ENCODE measurements at regions not wholly inside any gene's neighbourhood (a gene's known extent, or its start where the extent isn't known, plus 50 kb on each side); places are given as distances from the start of the nearest gene placed in this dataset.

DNA sequence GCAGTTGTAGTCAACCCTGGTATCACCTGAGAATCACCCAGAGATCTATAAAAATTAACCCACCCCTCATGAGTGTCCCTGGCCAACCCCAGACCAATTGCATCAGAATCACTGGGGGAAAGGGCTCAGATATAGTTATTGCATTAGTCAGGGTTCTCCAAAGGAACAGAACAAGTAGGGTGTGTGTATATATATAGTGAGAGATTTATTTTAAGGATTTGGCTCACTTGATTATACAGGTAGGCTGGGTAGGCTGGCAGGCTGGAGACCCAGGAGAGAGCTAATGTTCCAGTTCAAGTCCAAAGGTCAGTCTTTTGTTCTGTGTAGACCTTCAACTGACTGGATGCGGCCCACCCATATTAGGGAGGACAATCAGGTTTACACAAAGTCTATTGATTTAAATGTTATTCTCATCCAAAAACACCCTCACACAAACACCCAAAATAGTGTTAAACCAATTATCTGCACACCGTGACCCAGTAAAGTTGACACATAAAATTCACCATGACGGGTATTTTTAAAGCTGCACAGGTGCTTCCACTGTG, 372.9 kb upstream of the NFE2L3 start:
- Histone ChIP-seq H3K79me2 (ENCODE audit: low read length) (no peaks in the 10 kb centered on the region), H4K20me1 (ENCODE audit: insufficient read depth, low read depth, low read length) (no peaks in the 10 kb centered on the region), H3K9me3 (ENCODE audit: low read length) (no peaks in the 10 kb centered on the region), H2AFZ (ENCODE audit: low read length) (no peak overlapping the region), H3K4me2 (ENCODE audit: low read depth, low read length, poor library complexity, severe bottlenecking) (no peak overlapping the region), H3K4me1 (ENCODE audit: low read length) (no peaks in the 10 kb centered on the region), H3K4me3 (ENCODE audit: low read length) (no peak overlapping the region), H3K9ac (ENCODE audit: low read length) (no peak overlapping the region), H3K27ac (ENCODE audit: low read length) (no peak overlapping the region), H3K9me2 (replicated peaks; ENCODE audit: insufficient read depth, low read length) (no peaks in the 10 kb centered on the region), H3K27me3 (ENCODE audit: low read length) (no peaks in the 10 kb centered on the region), H3K36me3 (ENCODE audit: insufficient read depth, low read length) (no peaks in the 10 kb centered on the region)
- DNase-seq = no peak

DNA sequence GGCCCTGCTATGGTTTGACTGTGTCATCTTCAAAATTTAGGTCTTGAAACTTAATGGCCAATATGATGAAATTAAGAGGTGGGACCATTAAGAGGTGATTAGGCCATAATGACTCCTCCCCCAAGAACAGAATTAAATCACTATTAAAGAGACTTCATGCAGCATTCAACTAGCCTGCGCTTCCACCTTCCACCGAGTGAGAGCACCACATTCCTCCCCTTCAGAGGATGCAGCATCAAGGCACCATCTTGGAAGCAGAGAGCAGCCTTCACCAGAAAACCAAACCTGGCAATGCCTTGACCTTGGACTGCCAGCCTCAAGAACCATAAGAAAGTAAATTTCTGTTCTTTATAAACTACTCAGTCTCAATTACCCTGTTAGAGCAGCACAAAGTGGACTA, 371.1 kb upstream of the NFE2L3 start:
- no peak overlapping the region for H3K9ac ChIP-seq (ENCODE audit: low read length)
- H4K20me1 ChIP-seq (ENCODE audit: insufficient read depth, low read depth, low read length) = no peaks in the 10 kb centered on the region
- no peaks in the 10 kb centered on the region for H3K9me2 ChIP-seq (replicated peaks; ENCODE audit: insufficient read depth, low read length)
- no peak overlapping the region for H3K4me3 ChIP-seq (ENCODE audit: low read length)
- H2AFZ ChIP-seq (ENCODE audit: low read length) = no peak overlapping the region
- H3K79me2 ChIP-seq (ENCODE audit: low read length) = no peaks in the 10 kb centered on the region
- peak; percentile 9 for DNase-seq
- H3K9me3 ChIP-seq (ENCODE audit: low read length) = no peaks in the 10 kb centered on the region
- H3K4me1 ChIP-seq (ENCODE audit: low read length) = no peaks in the 10 kb centered on the region
- no peak overlapping the region for H3K4me2 ChIP-seq (ENCODE audit: low read depth, low read length, poor library complexity, severe bottlenecking)
- H3K36me3 ChIP-seq (ENCODE audit: insufficient read depth, low read length) = no peaks in the 10 kb centered on the region
- H3K27ac ChIP-seq (ENCODE audit: low read length) = no peak overlapping the region
- H3K27me3 ChIP-seq (ENCODE audit: low read length) = no peaks in the 10 kb centered on the region

DNA sequence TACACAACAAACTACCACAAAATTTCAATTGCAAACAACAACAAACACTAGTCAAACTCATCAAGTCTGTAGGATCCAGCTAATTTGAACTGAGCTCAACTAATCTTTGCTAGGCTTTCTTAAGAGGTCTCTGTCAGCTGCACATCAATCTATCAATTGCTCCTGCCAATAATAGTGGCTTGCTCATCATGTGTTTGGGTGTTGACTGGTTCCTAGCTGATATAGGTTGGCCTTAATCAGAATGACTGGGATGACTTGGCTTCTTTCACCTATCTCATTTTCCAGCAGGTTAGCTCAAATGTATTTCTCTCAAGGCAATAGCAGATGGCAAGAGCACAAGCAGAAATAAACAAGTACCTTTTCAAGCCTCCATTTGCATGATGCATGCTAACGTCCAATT, 370.3 kb upstream of the NFE2L3 start:
- Histone ChIP-seq H3K79me2 (ENCODE audit: low read length) (no peaks in the 10 kb centered on the region), H3K9ac (ENCODE audit: low read length) (no peak overlapping the region), H3K4me3 (ENCODE audit: low read length) (no peak overlapping the region), H3K27me3 (ENCODE audit: low read length) (no peaks in the 10 kb centered on the region), H3K9me2 (replicated peaks; ENCODE audit: insufficient read depth, low read length) (no peaks in the 10 kb centered on the region), H3K4me2 (ENCODE audit: low read depth, low read length, poor library complexity, severe bottlenecking) (no peak overlapping the region), H3K4me1 (ENCODE audit: low read length) (no peaks in the 10 kb centered on the region), H3K36me3 (ENCODE audit: insufficient read depth, low read length) (no peaks in the 10 kb centered on the region), H3K9me3 (ENCODE audit: low read length) (no peaks in the 10 kb centered on the region), H2AFZ (ENCODE audit: low read length) (no peak overlapping the region), H4K20me1 (ENCODE audit: insufficient read depth, low read depth, low read length) (no peaks in the 10 kb centered on the region), H3K27ac (ENCODE audit: low read length) (no peak overlapping the region)
- peak; percentile 21 for DNase-seq

DNA sequence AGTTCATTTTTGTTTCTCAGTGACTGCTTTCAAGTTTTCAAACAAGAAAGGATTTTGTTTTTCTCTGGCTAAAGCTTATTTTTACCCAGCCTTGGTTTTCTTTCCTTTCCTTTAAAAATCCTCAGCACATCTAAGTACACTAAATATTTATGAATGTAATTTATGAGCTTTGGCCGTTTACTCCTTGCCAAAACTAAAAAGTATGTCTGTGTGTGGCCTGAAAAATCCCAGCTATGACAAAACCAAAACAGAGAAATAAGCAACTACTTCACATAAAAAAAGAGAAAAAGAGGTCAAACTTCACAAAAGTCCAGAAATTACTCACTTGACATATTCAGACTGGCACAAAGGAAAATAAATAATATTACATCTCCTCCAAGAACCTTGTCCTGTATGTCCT, 365.1 kb upstream of the NFE2L3 start:
- Histone ChIP-seq H3K4me1 (ENCODE audit: low read length) (no peaks in the 10 kb centered on the region), H3K9ac (ENCODE audit: low read length) (no peak overlapping the region), H4K20me1 (ENCODE audit: insufficient read depth, low read depth, low read length) (no peaks in the 10 kb centered on the region), H3K4me3 (ENCODE audit: low read length) (no peak overlapping the region), H3K9me3 (ENCODE audit: low read length) (no peaks in the 10 kb centered on the region), H3K79me2 (ENCODE audit: low read length) (no peaks in the 10 kb centered on the region), H3K27ac (ENCODE audit: low read length) (no peak overlapping the region), H3K36me3 (ENCODE audit: insufficient read depth, low read length) (no peaks in the 10 kb centered on the region), H2AFZ (ENCODE audit: low read length) (no peak overlapping the region), H3K9me2 (replicated peaks; ENCODE audit: insufficient read depth, low read length) (no peaks in the 10 kb centered on the region), H3K4me2 (ENCODE audit: low read depth, low read length, poor library complexity, severe bottlenecking) (no peak overlapping the region), H3K27me3 (ENCODE audit: low read length) (no peaks in the 10 kb centered on the region)
- peak; percentile 6 for DNase-seq

DNA sequence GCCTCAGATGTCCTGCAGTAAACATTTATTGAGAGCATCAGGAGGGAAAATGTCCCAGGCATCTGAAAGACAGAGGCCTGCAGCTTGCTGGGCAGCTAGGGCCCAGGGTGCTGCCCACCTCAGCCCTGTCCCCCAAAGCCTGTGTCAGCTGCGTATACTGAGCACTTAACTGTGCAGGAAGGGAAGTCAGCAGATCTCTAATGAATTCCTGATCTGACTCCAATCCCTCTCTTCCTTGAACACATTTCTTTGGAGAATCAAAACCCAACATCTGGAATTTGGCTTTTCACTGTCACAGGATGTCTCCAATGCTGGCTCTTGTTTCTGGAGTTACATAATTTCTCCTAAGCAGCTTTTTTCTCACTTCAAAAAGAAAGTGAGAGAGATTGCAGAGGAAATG, 364.7 kb upstream of the NFE2L3 start:
- H3K27ac ChIP-seq (ENCODE audit: low read length) = no peak overlapping the region
- H3K4me2 ChIP-seq (ENCODE audit: low read depth, low read length, poor library complexity, severe bottlenecking) = no peak overlapping the region
- H3K9me3 ChIP-seq (ENCODE audit: low read length) = no peaks in the 10 kb centered on the region
- H3K27me3 ChIP-seq (ENCODE audit: low read length) = no peaks in the 10 kb centered on the region
- peak; percentile 12 for DNase-seq
- no peaks in the 10 kb centered on the region for H3K4me1 ChIP-seq (ENCODE audit: low read length)
- H3K36me3 ChIP-seq (ENCODE audit: insufficient read depth, low read length) = no peaks in the 10 kb centered on the region
- no peak overlapping the region for H3K9ac ChIP-seq (ENCODE audit: low read length)
- no peak overlapping the region for H3K4me3 ChIP-seq (ENCODE audit: low read length)
- no peaks in the 10 kb centered on the region for H4K20me1 ChIP-seq (ENCODE audit: insufficient read depth, low read depth, low read length)
- H3K79me2 ChIP-seq (ENCODE audit: low read length) = no peaks in the 10 kb centered on the region
- no peaks in the 10 kb centered on the region for H3K9me2 ChIP-seq (replicated peaks; ENCODE audit: insufficient read depth, low read length)
- H2AFZ ChIP-seq (ENCODE audit: low read length) = no peak overlapping the region

DNA sequence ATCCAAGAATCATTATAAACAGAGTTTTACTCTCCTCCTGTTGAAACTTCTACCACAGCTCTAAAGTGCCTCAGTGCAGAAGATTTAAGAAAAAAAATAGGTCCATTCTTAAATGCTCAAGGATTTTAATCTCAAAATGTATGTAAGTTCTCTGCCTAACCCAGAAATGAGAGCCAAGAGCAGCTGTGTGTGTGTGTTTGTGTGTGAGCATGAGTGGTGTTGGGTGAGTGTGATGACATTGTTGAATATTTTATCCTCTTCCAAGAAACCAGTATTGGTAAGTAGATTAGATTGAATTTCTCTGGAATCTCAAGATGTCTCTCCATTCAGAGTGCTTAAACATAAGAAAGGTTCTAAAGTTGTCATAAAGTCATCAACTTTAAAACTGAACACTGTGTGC, 363.6 kb upstream of the NFE2L3 start:
- no peaks in the 10 kb centered on the region for H3K36me3 ChIP-seq (ENCODE audit: insufficient read depth, low read length)
- no peaks in the 10 kb centered on the region for H4K20me1 ChIP-seq (ENCODE audit: insufficient read depth, low read depth, low read length)
- DNase-seq = peak; percentile 31
- no peaks in the 10 kb centered on the region for H3K27me3 ChIP-seq (ENCODE audit: low read length)
- no peak overlapping the region for H3K9ac ChIP-seq (ENCODE audit: low read length)
- no peaks in the 10 kb centered on the region for H3K9me2 ChIP-seq (replicated peaks; ENCODE audit: insufficient read depth, low read length)
- H3K4me3 ChIP-seq (ENCODE audit: low read length) = no peak overlapping the region
- no peak overlapping the region for H3K4me2 ChIP-seq (ENCODE audit: low read depth, low read length, poor library complexity, severe bottlenecking)
- no peak overlapping the region for H2AFZ ChIP-seq (ENCODE audit: low read length)
- H3K27ac ChIP-seq (ENCODE audit: low read length) = no peak overlapping the region
- H3K9me3 ChIP-seq (ENCODE audit: low read length) = no peaks in the 10 kb centered on the region
- no peaks in the 10 kb centered on the region for H3K79me2 ChIP-seq (ENCODE audit: low read length)
- H3K4me1 ChIP-seq (ENCODE audit: low read length) = no peaks in the 10 kb centered on the region

DNA sequence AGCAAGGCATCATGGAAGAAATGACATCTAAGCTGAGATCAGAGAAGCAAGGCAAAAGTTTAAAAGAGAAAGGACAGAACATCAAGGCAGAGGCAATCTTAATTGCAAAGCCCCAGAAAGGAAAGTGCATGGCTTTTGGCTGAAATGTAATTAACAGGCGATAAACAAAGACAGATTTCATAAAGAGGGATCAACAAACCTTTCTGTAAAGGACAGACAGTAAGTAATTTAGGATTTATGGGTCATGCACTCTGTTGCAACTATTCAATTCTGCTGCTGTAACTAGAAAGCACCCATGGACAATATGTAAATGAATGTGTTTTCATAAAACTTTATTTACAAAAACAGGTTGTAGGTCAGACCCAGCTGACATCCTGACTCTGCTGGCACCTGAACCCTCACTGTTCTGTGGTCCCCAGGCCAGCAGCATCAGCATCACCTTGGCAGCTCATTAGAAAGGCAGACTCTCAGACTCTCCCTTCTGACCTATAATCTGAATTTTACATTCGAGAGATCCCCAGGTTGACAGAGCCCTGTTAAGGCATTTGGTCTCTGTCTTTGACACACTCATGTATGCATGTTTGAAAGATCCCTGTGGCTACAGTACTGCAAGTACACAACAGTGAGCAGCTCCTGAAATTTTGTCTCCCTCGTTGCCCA, 362.9 kb upstream of the NFE2L3 start:
- Histone ChIP-seq H3K9me3 (ENCODE audit: low read length) (no peaks in the 10 kb centered on the region), H3K4me2 (ENCODE audit: low read depth, low read length, poor library complexity, severe bottlenecking) (no peak overlapping the region), H3K9me2 (replicated peaks; ENCODE audit: insufficient read depth, low read length) (no peaks in the 10 kb centered on the region), H3K36me3 (ENCODE audit: insufficient read depth, low read length) (no peaks in the 10 kb centered on the region), H3K4me1 (ENCODE audit: low read length) (no peaks in the 10 kb centered on the region), H3K27me3 (ENCODE audit: low read length) (no peaks in the 10 kb centered on the region), H3K4me3 (ENCODE audit: low read length) (no peak overlapping the region), H3K9ac (ENCODE audit: low read length) (no peak overlapping the region), H3K27ac (ENCODE audit: low read length) (no peak overlapping the region), H4K20me1 (ENCODE audit: insufficient read depth, low read depth, low read length) (no peaks in the 10 kb centered on the region), H2AFZ (ENCODE audit: low read length) (no peak overlapping the region), H3K79me2 (ENCODE audit: low read length) (no peaks in the 10 kb centered on the region)
- DNase-seq = peak; percentile 23

DNA sequence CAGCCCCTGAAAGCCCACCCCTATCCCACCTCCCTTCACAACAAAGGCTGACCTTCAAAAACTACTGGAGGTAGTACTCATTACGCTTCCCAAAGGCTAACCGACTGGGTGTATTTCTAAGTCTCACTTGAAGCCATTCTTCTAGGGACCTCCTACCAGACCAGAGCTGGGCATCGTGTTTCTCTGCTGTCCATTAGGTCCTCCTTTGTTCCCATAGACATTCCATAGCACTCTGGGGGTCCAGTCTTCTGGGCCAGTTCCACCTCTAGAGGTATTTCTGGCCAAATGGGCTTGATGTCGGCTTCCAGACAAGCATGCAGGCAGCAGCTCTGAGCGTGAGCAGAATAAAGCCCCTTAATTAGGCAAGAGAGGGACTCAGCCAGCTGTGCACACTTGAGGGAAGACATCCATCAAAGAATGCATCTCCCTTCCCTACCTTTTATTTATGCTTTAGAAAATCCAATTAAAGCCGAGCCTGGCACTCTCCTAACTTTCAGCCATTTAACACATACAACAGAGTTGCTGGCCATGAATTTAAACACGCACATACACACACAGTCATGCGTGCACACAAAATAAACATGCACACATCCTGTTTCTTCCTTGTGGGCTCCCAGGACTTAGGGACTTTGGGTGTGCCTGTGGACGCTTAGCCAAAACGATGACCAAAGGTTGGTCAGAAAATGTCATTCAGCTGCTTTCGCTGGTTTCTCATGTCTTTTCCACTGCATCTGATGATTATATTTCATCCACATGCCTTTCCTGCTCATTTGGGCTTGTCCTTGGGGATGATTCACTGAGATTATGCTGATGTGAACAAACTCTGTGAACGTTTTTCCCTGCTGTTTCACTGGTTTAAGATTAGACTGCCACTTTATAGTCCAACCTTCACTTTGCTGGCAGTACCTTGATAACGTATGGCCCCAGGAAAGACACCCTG, 362.0 kb upstream of the NFE2L3 start:
- H3K4me3 ChIP-seq (ENCODE audit: low read length) = no peak overlapping the region
- H3K9me3 ChIP-seq (ENCODE audit: low read length) = no peaks in the 10 kb centered on the region
- H3K27ac ChIP-seq (ENCODE audit: low read length) = no peak overlapping the region
- no peak overlapping the region for H3K9ac ChIP-seq (ENCODE audit: low read length)
- no peaks in the 10 kb centered on the region for H4K20me1 ChIP-seq (ENCODE audit: insufficient read depth, low read depth, low read length)
- H2AFZ ChIP-seq (ENCODE audit: low read length) = no peak overlapping the region
- H3K4me2 ChIP-seq (ENCODE audit: low read depth, low read length, poor library complexity, severe bottlenecking) = no peak overlapping the region
- no peaks in the 10 kb centered on the region for H3K27me3 ChIP-seq (ENCODE audit: low read length)
- H3K79me2 ChIP-seq (ENCODE audit: low read length) = no peaks in the 10 kb centered on the region
- H3K4me1 ChIP-seq (ENCODE audit: low read length) = no peaks in the 10 kb centered on the region
- no peaks in the 10 kb centered on the region for H3K9me2 ChIP-seq (replicated peaks; ENCODE audit: insufficient read depth, low read length)
- H3K36me3 ChIP-seq (ENCODE audit: insufficient read depth, low read length) = no peaks in the 10 kb centered on the region
- peak; percentile 11 for DNase-seq
